H1 (cell line): ENCODE measurements at regions not wholly inside any gene's neighbourhood (a gene's known extent, or its start where the extent isn't known, plus 50 kb on each side); places are given as distances from the start of the nearest gene placed in this dataset.
A peak's percentile ranks its signal among the peaks of the same experiment; 100 is the strongest.

ENCODE experiments used
- CTCF ChIA-PET: fragments of 300-600 bp; sonication (Branson Sonifier 250); formaldehyde crosslinking; loops from one replicate; lab custom pipeline; 2021; ENCODE audit not compliant: partially characterized antibody; lab: Charles Lee
- POLR2A ChIA-PET: fragments of 300-600 bp; sonication (Branson Sonifier 250); formaldehyde crosslinking; loops from one replicate; lab custom pipeline; 2021; ENCODE audit warnings: inconsistent platforms; ENCODE audit not compliant: partially characterized antibody; lab: Charles Lee
- DNase-seq, 2 experiments: peaks; one replicate each; pipeline versions ENCODE4 v3.0.0 to v3.0.0-alpha.2; 2010 to 2022; ENCODE audit warnings: low spot score in 2 of 2, low read depth in 1 of 2, mixed read lengths in 1 of 2
- FAIRE-seq: peaks from 2 replicates; lab custom pipeline; 2011; peaks lifted over from hg19 to GRCh38; lab: Jason Lieb, UNC
- H2AFZ ChIP-seq: 2 replicates; pipeline ENCODE4 v1.8.1; 2012; ENCODE audit warnings: low read length, inconsistent platforms
- H2AK5ac ChIP-seq: 2 replicates; pipeline ENCODE4 v1.6.1; 2013; ENCODE audit warnings: low read depth, low read length
- H2BK120ac ChIP-seq: replicated peaks from 2 replicates; pipeline ENCODE3; 2013; ENCODE audit warnings: low read depth, low read length, inconsistent platforms
- H2BK12ac ChIP-seq: 2 replicates; pipeline ENCODE4 v1.6.1; 2013; ENCODE audit warnings: low read depth, low read length
- H2BK15ac ChIP-seq: 2 replicates; pipeline ENCODE4 v1.6.1; 2013; ENCODE audit warnings: low read length
- H2BK20ac ChIP-seq: 2 replicates; pipeline ENCODE4 v1.6.1; 2013; ENCODE audit warnings: low read length
- H2BK5ac ChIP-seq: 2 replicates; pipeline ENCODE4 v1.6.1; 2013; ENCODE audit warnings: low read depth, low read length
- H3K14ac ChIP-seq: 2 replicates; pipeline ENCODE4 v1.6.1; 2013; ENCODE audit warnings: inconsistent platforms; ENCODE audit not compliant: insufficient read length
- H3K18ac ChIP-seq: 2 replicates; pipeline ENCODE4 v1.6.1; 2013; ENCODE audit warnings: low read length; ENCODE audit errors: extremely low read depth
- H3K23ac ChIP-seq: 2 replicates; pipeline ENCODE4 v1.6.1; 2013; ENCODE audit warnings: inconsistent platforms; ENCODE audit not compliant: insufficient read length
- H3K23me2 ChIP-seq: 2 replicates; pipeline ENCODE4 v1.6.1; 2013; ENCODE audit warnings: low read depth, low read length
- H3K27ac ChIP-seq: 2 replicates; pipeline ENCODE4 v1.6.1; 2011; ENCODE audit warnings: low read depth, low read length, inconsistent platforms
- H3K27me3 ChIP-seq, 4 experiments: replicated peaks in 1 of 4; 1 replicate in 1 of 4; 2 replicates in 3 of 4; pipeline versions ENCODE4 v1.6.1 to v1.8.1; 2011 to 2013; ENCODE audit warnings: low read length in 3 of 4, mild to moderate bottlenecking in 3 of 4, inconsistent platforms in 2 of 4, mixed read lengths in 2 of 4, moderate library complexity in 1 of 4; ENCODE audit not compliant: control insufficient read depth in 3 of 4, insufficient read depth in 3 of 4; ENCODE audit errors: extremely low read depth in 1 of 4
- H3K36me3 ChIP-seq, 4 experiments: 2 replicates each; pipeline versions ENCODE4 v1.6.1 to v1.8.1; 2011 to 2013; ENCODE audit warnings: mild to moderate bottlenecking in 4 of 4, low read length in 3 of 4, moderate library complexity in 2 of 4, control low read depth in 1 of 4, inconsistent platforms in 1 of 4; ENCODE audit not compliant: insufficient read depth in 4 of 4, control insufficient read depth in 2 of 4
- H3K4ac ChIP-seq: replicated peaks from 2 replicates; pipeline ENCODE3; 2013; ENCODE audit warnings: low read length, low read depth, mixed read lengths, inconsistent platforms; ENCODE audit not compliant: insufficient read length
- H3K4me1 ChIP-seq, 4 experiments: replicated peaks in 1 of 4; 1 replicate in 1 of 4; 2 replicates in 3 of 4; pipeline versions ENCODE4 v1.6.1 to v1.8.1; 2011 to 2013; ENCODE audit warnings: low read length in 3 of 4, inconsistent platforms in 2 of 4, mixed read lengths in 1 of 4; ENCODE audit not compliant: insufficient read depth in 4 of 4, control insufficient read depth in 3 of 4
- H3K4me2 ChIP-seq, 2 experiments: 2 replicates each; pipeline versions ENCODE4 v1.6.1 to v1.8.1; 2011 to 2013; ENCODE audit warnings: low read depth in 2 of 2, low read length in 2 of 2, control low read depth in 1 of 2, inconsistent platforms in 1 of 2, mild to moderate bottlenecking in 1 of 2; ENCODE audit not compliant: insufficient read depth in 1 of 2
- H3K4me3 ChIP-seq, 4 experiments: fragments of 200-600, 300-600 bp in 1 of 4; sonication (generic), shearing (Covaris generic), sonication (Bioruptor Twin) in 1 of 4; 2 replicates each; pipeline versions ENCODE4 v1.5.1 to v1.8.1; 2011 to 2016; ENCODE audit warnings: low read length in 4 of 4, low read depth in 3 of 4, control low read depth in 2 of 4, inconsistent platforms in 2 of 4, mild to moderate bottlenecking in 2 of 4, mixed read lengths in 1 of 4, moderate library complexity in 1 of 4; ENCODE audit not compliant: insufficient read depth in 2 of 4; ENCODE audit errors: extremely low read depth in 1 of 4
- H3K56ac ChIP-seq: replicated peaks from 2 replicates; pipeline ENCODE3; 2013; ENCODE audit warnings: low read depth, mild to moderate bottlenecking, mixed read lengths, low read length, inconsistent platforms; ENCODE audit not compliant: insufficient read length
- H3K79me1 ChIP-seq: 2 replicates; pipeline ENCODE4 v1.6.1; 2013; ENCODE audit warnings: low read depth, low read length, control low read depth
- H3K79me2 ChIP-seq, 2 experiments: 2 replicates each; pipeline versions ENCODE4 v1.6.1 to v1.8.1; 2012 to 2013; ENCODE audit warnings: low read length in 2 of 2, mild to moderate bottlenecking in 2 of 2, inconsistent platforms in 1 of 2; ENCODE audit not compliant: insufficient read depth in 2 of 2, control insufficient read depth in 1 of 2
- H3K9ac ChIP-seq, 4 experiments: replicated peaks in 1 of 4; 1 replicate in 1 of 4; 2 replicates in 3 of 4; pipeline versions ENCODE4 v1.6.1 to v1.8.1; 2011 to 2013; ENCODE audit warnings: low read depth in 3 of 4, low read length in 3 of 4, control low read depth in 2 of 4, mild to moderate bottlenecking in 2 of 4, moderate library complexity in 2 of 4, inconsistent platforms in 1 of 4; ENCODE audit errors: extremely low read depth in 1 of 4
- H3K9me3 ChIP-seq, 2 experiments: 2 replicates each; pipeline versions ENCODE4 v1.6.1 to v1.8.1; 2012 to 2013; ENCODE audit warnings: mild to moderate bottlenecking in 2 of 2, moderate library complexity in 2 of 2, control low read depth in 1 of 2, inconsistent platforms in 1 of 2, low read depth in 1 of 2, low read length in 1 of 2, mixed read lengths in 1 of 2; ENCODE audit not compliant: insufficient read depth in 2 of 2
- H4K20me1 ChIP-seq, 2 experiments: replicated peaks in 1 of 2; 2 replicates each; pipeline versions ENCODE3 to v1.8.1; 2011 to 2013; ENCODE audit warnings: inconsistent platforms in 2 of 2, low read length in 2 of 2, mild to moderate bottlenecking in 1 of 2; ENCODE audit not compliant: insufficient read depth in 2 of 2, control insufficient read depth in 1 of 2
- H4K5ac ChIP-seq: 2 replicates; pipeline ENCODE4 v1.6.1; 2013; ENCODE audit warnings: low read length, low read depth, mixed read lengths, inconsistent platforms; ENCODE audit not compliant: insufficient read length
- H4K8ac ChIP-seq: 2 replicates; pipeline ENCODE4 v1.8.0; 2013; ENCODE audit warnings: mild to moderate bottlenecking, moderate library complexity, low read length, inconsistent platforms; ENCODE audit not compliant: insufficient read depth; ENCODE audit errors: extremely low read depth
- H4K91ac ChIP-seq: replicated peaks from 2 replicates; pipeline ENCODE3; 2013; ENCODE audit warnings: low read length, mixed read lengths, inconsistent platforms; ENCODE audit not compliant: insufficient read length
- BCL11A ChIP-seq, 2 experiments: IDR thresholded peaks; one replicate each; pipeline ENCODE4 v1.6.1; 2011; ENCODE audit warnings: low read depth in 2 of 2, low read length in 2 of 2, mild to moderate bottlenecking in 2 of 2
- CREB1 ChIP-seq: IDR thresholded peaks from 2 replicates; pipeline ENCODE4 v1.6.1; 2012; ENCODE audit warnings: inconsistent platforms
- HDAC2 ChIP-seq, 2 experiments: fragments of 300-600 bp in 1 of 2; sonication (generic) in 1 of 2; IDR thresholded peaks; 2 replicates each; pipeline ENCODE4 v1.6.1; 2011 to 2012; ENCODE audit warnings: low read depth in 2 of 2, low read length in 2 of 2, mild to moderate bottlenecking in 2 of 2, moderate library complexity in 2 of 2, borderline replicate concordance in 1 of 2, inconsistent platforms in 1 of 2
- KDM4A ChIP-seq: IDR thresholded peaks from one replicate; pipeline ENCODE4 v1.7.1; 2012; ENCODE audit warnings: low read depth, mild to moderate bottlenecking, moderate library complexity, low read length, inconsistent platforms; ENCODE audit not compliant: severe bottlenecking
- NRF1 ChIP-seq: IDR thresholded peaks from 2 replicates; pipeline ENCODE4 v1.6.1; 2011; ENCODE audit warnings: mild to moderate bottlenecking, low read depth, low read length, improper control_type of control experiment
- SP2 ChIP-seq: IDR thresholded peaks from 2 replicates; pipeline ENCODE4 v1.6.1; 2012; ENCODE audit warnings: mild to moderate bottlenecking, low read length, inconsistent platforms
- TEAD4 ChIP-seq: IDR thresholded peaks from 2 replicates; pipeline ENCODE4 v1.6.1; 2012; ENCODE audit warnings: low read depth, low read length, inconsistent platforms, mixed read lengths
- WGBS, 2 experiments: shearing (Covaris generic) in 1 of 2; methylation state at CpG; one replicate each; pipeline versions ENCODE4 v1.1.6 to v1.1.7; 2013 to 2015; ENCODE audit warnings: low lambda C conversion rate in 2 of 2, mixed read lengths in 2 of 2, inconsistent platforms in 1 of 2, low coverage in 1 of 2, missing lambda C conversion rate in 1 of 2; ENCODE audit not compliant: insufficient replicate concordance in 2 of 2, insufficient coverage in 1 of 2, insufficient read length in 1 of 2; ENCODE audit errors: extremely low coverage in 1 of 2, missing lambda C conversion rate in 1 of 2; 5-methylcytosine and 5-hydroxymethylcytosine counted together
- TF ChIP-seq, protein P1 (sequence below): IDR thresholded peaks from 2 replicates; pipeline ENCODE4 v1.6.1; 2011; ENCODE audit warnings: low read length, improper control_type of control experiment

DNA sequence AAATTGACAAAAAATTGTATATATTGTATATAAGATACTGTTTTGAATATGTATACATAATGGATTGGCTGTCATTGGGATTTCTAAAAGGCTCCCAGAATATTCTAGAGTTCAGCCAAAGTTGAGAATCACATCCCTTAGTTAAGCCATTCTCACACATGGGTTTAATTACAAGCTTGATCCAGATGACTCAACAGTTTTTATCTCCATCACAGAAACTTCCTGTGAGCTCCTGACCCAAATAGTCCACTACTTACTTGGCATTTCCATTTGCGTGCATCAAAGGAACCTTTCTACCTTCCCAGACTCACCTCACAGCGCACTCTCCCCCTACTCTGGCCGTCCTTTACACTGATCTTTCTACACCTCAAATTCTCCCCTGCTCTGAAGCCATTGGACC, 184.8 kb upstream of the ARHGAP20 start:
- ChIA-PET CTCF (no interaction called here), POLR2A (no interaction called here)
- no peak overlapping the region for H3K4ac ChIP-seq
- no peaks in the 10 kb centered on the region for H3K79me2 ChIP-seq
- H2BK120ac ChIP-seq = no peak overlapping the region
- no peak overlapping the region for H2AK5ac ChIP-seq
- H3K23me2 ChIP-seq = no peaks in the 10 kb centered on the region
- no peak overlapping the region for H3K4me3 ChIP-seq
- no peak overlapping the region for H2BK5ac ChIP-seq
- H3K79me1 ChIP-seq = no peaks in the 10 kb centered on the region
- FAIRE-seq (no peak), DNase-seq (no peak)
- no peak overlapping the region for H2BK20ac ChIP-seq
- H3K4me2 ChIP-seq = no peak overlapping the region
- no peak overlapping the region for H3K27ac ChIP-seq
- H3K27me3 ChIP-seq = no peaks in the 10 kb centered on the region
- 91% methylated on average over 3 of the region's 3 CpGs; no CpG with 5 or more reads in 1 of the 2 experiments for WGBS, 2 experiments
- no peak overlapping the region for H3K23ac ChIP-seq
- no peaks in the 10 kb centered on the region for H3K9me3 ChIP-seq
- H2AFZ ChIP-seq = no peak overlapping the region
- no peak overlapping the region for H2BK15ac ChIP-seq
- peak overlapping the region; percentile 55 for H3K14ac ChIP-seq
- no peak overlapping the region for H4K8ac ChIP-seq
- H3K36me3 ChIP-seq = no peaks in the 10 kb centered on the region
- no peaks in the 10 kb centered on the region for H4K20me1 ChIP-seq
- H3K18ac ChIP-seq = no peak overlapping the region
- no peak overlapping the region for H3K56ac ChIP-seq
- no peaks in the 10 kb centered on the region for H3K4me1 ChIP-seq
- H2BK12ac ChIP-seq = no peak overlapping the region
- H4K5ac ChIP-seq = no peak overlapping the region
- no peak overlapping the region for H4K91ac ChIP-seq
- H3K9ac ChIP-seq = no peak overlapping the region
- TF ChIP-seq, protein P1, sequence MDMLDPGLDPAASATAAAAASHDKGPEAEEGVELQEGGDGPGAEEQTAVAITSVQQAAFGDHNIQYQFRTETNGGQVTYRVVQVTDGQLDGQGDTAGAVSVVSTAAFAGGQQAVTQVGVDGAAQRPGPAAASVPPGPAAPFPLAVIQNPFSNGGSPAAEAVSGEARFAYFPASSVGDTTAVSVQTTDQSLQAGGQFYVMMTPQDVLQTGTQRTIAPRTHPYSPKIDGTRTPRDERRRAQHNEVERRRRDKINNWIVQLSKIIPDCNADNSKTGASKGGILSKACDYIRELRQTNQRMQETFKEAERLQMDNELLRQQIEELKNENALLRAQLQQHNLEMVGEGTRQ = no peak
- TF ChIP-seq HDAC2 (IDR thresholded peaks at IDR 0.05; ENCODE audit: borderline replicate concordance in 1 of 2, low read depth in 2 of 2, low read length in 2 of 2) (no peak), KDM4A (no peak), CREB1 (no peak), SP2 (no peak), BCL11A (IDR thresholded peaks at IDR 0.05; ENCODE audit: low read depth in 2 of 2, low read length in 2 of 2) (no peak), TEAD4 (no peak), NRF1 (no peak)
